B cell (primary cell): ENCODE measurements at regions not wholly inside any gene's neighbourhood (a gene's known extent, or its start where the extent isn't known, plus 50 kb on each side); places are given as distances from the start of the nearest gene placed in this dataset.

ENCODE experiments used
- ATAC-seq: fragments of 200-7000 bp; cut with Tn5 transposase; one replicate; pipeline ENCODE4 v1.10.0; 2021; ENCODE audit warnings: low read depth, mild to moderate bottlenecking, moderate number of reproducible peaks, moderate library complexity
- CTCF ChIA-PET: fragments of 350-600 bp; sonication (Branson Sonifier 250); formaldehyde crosslinking; loops from one replicate; lab custom pipeline; 2021; ENCODE audit warnings: antibody characterized with exemption, inconsistent platforms; lab: Charles Lee
- POLR2A ChIA-PET: fragments of 350-600 bp; sonication (Branson Sonifier 250); formaldehyde crosslinking; loops from one replicate; lab custom pipeline; 2021; ENCODE audit warnings: antibody characterized with exemption; lab: Charles Lee
- DNase-seq: peaks from one replicate; pipeline ENCODE4 v3.0.0; 2013
- H2AFZ ChIP-seq: 2 replicates; pipeline ENCODE4 v1.6.1; 2012; ENCODE audit warnings: mild to moderate bottlenecking, low read depth, low read length; ENCODE audit not compliant: insufficient read depth, poor library complexity, severe bottlenecking
- H3K27ac ChIP-seq, 2 donors: 1 replicate in 1 of 2; 2 replicates in 1 of 2; pipeline ENCODE4 v1.5.1; 2012 to 2013; ENCODE audit warnings: low read length in 2 of 2, mild to moderate bottlenecking in 2 of 2, moderate library complexity in 1 of 2
- H3K27me3 ChIP-seq, 4 experiments: fragments of 200-600 bp in 1 of 4; sonication (generic) in 1 of 4; replicated peaks in 1 of 4; 1 replicate in 2 of 4; 2 replicates in 2 of 4; pipeline versions ENCODE4 v1.6.1 to v1.7.0; 2013 to 2016; ENCODE audit warnings: low read length in 3 of 4, mild to moderate bottlenecking in 2 of 4, mixed read lengths in 1 of 4, moderate library complexity in 1 of 4; ENCODE audit not compliant: insufficient read depth in 4 of 4, control insufficient read depth in 3 of 4; ENCODE audit errors: control extremely low read depth in 1 of 4
- H3K36me3 ChIP-seq, 2 experiments: replicated peaks in 1 of 2; 1 replicate in 1 of 2; 2 replicates in 1 of 2; pipeline versions ENCODE4 v1.6.1 to v1.7.1; 2013; ENCODE audit warnings: low read length in 1 of 2; ENCODE audit not compliant: insufficient read depth in 2 of 2, control insufficient read depth in 1 of 2; ENCODE audit errors: control extremely low read depth in 1 of 2, extremely low read depth in 1 of 2
- H3K4me1 ChIP-seq, 2 donors: fragments of 200-600 bp in 1 of 2; sonication (generic) in 1 of 2; 1 replicate in 1 of 2; 2 replicates in 1 of 2; pipeline versions ENCODE4 v1.5.1 to v1.6.1; 2013 to 2017; ENCODE audit warnings: low read length in 2 of 2; ENCODE audit not compliant: control insufficient read depth in 2 of 2, insufficient read depth in 2 of 2
- H3K4me2 ChIP-seq: replicated peaks from 2 replicates; pipeline ENCODE3; 2012; ENCODE audit warnings: mild to moderate bottlenecking, low read depth, low read length; ENCODE audit not compliant: poor library complexity, severe bottlenecking
- H3K4me3 ChIP-seq, 5 experiments: fragments of 200-600 bp in 1 of 5; sonication (generic) in 1 of 5; 1 replicate in 3 of 5; 2 replicates in 2 of 5; pipeline versions ENCODE4 v1.5.1 to v1.7.0; 2011 to 2016; ENCODE audit warnings: low read length in 4 of 5, mild to moderate bottlenecking in 4 of 5, low read depth in 2 of 5, control low read depth in 1 of 5, moderate library complexity in 1 of 5; ENCODE audit not compliant: insufficient read depth in 1 of 5; ENCODE audit errors: control extremely low read depth in 1 of 5, extremely low read depth in 1 of 5
- H3K79me2 ChIP-seq: fragments of 200-600 bp; sonication (generic); one replicate; pipeline ENCODE4 v1.6.0; 2016; ENCODE audit warnings: low read length; ENCODE audit not compliant: control insufficient read depth, insufficient read depth
- H3K9ac ChIP-seq: fragments of 200-600 bp; sonication (generic); 2 replicates; pipeline ENCODE4 v1.6.1; 2017; ENCODE audit warnings: mild to moderate bottlenecking, low read length, moderate library complexity
- H3K9me3 ChIP-seq, 3 donors: one replicate each; pipeline versions ENCODE4 v1.6.1 to v1.7.1; 2013; ENCODE audit warnings: low read length in 2 of 3; ENCODE audit not compliant: control insufficient read depth in 2 of 3, insufficient read depth in 1 of 3; ENCODE audit errors: control extremely low read depth in 1 of 3
- H4K20me1 ChIP-seq: 2 replicates; pipeline ENCODE4 v1.6.0; 2012; ENCODE audit warnings: mild to moderate bottlenecking, low read length; ENCODE audit not compliant: insufficient read depth, control insufficient read depth, poor library complexity, severe bottlenecking
- H3K27ac Mint-ChIP-seq: one replicate; pipeline ENCODE4 v1.8.0; 2021; ENCODE audit warnings: mixed read lengths
- H3K27me3 Mint-ChIP-seq: one replicate; pipeline ENCODE4 v1.8.0; 2021; ENCODE audit warnings: mixed read lengths
- H3K4me1 Mint-ChIP-seq: one replicate; pipeline ENCODE4 v1.8.0; 2021; ENCODE audit warnings: mixed read lengths
- H3K4me3 Mint-ChIP-seq: one replicate; pipeline ENCODE4 v1.8.0; 2021; ENCODE audit warnings: mixed read lengths
- H3K9me3 Mint-ChIP-seq: one replicate; pipeline ENCODE4 v1.8.0; 2022; ENCODE audit warnings: mixed read lengths; ENCODE audit not compliant: insufficient read depth
- EZH2 ChIP-seq: IDR thresholded peaks from 2 replicates; pipeline ENCODE4 v1.6.1; 2012; ENCODE audit warnings: borderline replicate concordance, low read depth, mild to moderate bottlenecking, moderate library complexity, low read length; ENCODE audit not compliant: insufficient read depth, poor library complexity, severe bottlenecking
- WGBS: methylation state at CpG from one replicate; pipeline ENCODE4 v1.1.5; 2013; ENCODE audit warnings: missing lambda C conversion rate; ENCODE audit not compliant: insufficient coverage; 5-methylcytosine and 5-hydroxymethylcytosine counted together
- intact Hi-C: fragments of 100-400 bp; cut with micrococcal nuclease; formaldehyde crosslinking; loops from one replicate; pipeline ENCODE4 v1.10.0; 2022
- TF ChIP-seq, protein P1 (sequence below): fragments of 200-600 bp; IDR thresholded peaks from one replicate; pipeline ENCODE4 v1.8.0; 2022; ENCODE audit warnings: antibody characterized with exemption, mild to moderate bottlenecking

DNA sequence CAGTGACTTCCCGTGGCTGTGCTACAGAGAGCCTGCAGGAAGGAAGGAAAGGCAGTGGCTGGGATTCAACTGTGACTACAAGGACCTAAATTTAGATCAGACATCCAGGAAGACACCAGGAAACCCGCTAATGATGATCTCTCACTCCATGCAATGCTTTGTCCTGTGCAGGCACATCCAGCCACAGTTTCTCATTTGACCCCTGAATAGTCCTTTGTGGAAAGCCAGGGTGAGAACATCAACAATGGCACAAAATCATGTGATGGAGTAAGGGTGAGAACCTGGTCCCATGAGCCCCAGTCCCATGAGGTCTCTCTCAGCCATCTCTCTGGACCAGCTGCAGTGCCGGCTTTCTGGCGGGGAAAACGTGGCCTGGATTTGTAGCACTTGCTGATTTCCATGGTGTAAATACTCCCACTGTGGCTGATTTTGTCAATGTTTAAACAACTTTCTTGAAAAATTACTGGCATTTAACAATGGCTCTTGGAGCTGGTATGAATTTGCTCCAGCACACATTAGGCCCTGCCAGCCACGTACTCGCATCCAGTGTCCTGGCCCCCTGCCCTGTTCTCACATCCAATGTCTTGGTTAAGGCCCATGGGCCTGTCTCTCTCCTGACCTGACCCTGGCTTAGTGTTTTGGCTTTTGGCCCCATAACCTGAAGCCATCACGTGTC lies 159.0 kb upstream of the HAAO start:
- 60% methylated on average over 5 of the region's 8 CpGs for WGBS
- Histone ChIP-seq H3K9me3 (peaks cover 0 to 26% (median 0%) of the 10 kb centered on the region in 3 donors), H3K27ac (no peak overlapping the region), H4K20me1 (no peaks in the 10 kb centered on the region), H3K9ac (no peak overlapping the region), H3K4me2 (peak overlapping the region; percentile 2), H2AFZ (no peak overlapping the region), H3K27me3 (no peaks in the 10 kb centered on the region), H3K4me3 (no peak overlapping the region), H3K79me2 (no peaks in the 10 kb centered on the region), H3K4me1 (peaks cover 54 to 62% of the 10 kb centered on the region in 2 donors), H3K36me3 (no peaks in the 10 kb centered on the region)
- Mint-ChIP-seq H3K9me3 (no peaks in the 10 kb centered on the region), H3K27me3 (no peaks in the 10 kb centered on the region), H3K4me1 (peaks cover 68% of the 10 kb centered on the region), H3K4me3 (peak overlapping the region; percentile 23), H3K27ac (peak overlapping the region; percentile 76)
- POLR2A ChIA-PET = interaction anchor here (0.7 kb wide), 1 partner anchor 270 kb away, joined by 4 read pairs; no protein-coding TSS in a partner anchor
- no peak for ATAC-seq
- intact Hi-C loops = no loop called here
- CTCF ChIA-PET = interaction anchor here (1.8 to 3.8 kb wide), 3 partner anchors 277 to 534 kb away, joined by 7 to 21 read pairs (median 12); no protein-coding TSS in a partner anchor
- no peak for DNase-seq
- TF ChIP-seq, protein P1, sequence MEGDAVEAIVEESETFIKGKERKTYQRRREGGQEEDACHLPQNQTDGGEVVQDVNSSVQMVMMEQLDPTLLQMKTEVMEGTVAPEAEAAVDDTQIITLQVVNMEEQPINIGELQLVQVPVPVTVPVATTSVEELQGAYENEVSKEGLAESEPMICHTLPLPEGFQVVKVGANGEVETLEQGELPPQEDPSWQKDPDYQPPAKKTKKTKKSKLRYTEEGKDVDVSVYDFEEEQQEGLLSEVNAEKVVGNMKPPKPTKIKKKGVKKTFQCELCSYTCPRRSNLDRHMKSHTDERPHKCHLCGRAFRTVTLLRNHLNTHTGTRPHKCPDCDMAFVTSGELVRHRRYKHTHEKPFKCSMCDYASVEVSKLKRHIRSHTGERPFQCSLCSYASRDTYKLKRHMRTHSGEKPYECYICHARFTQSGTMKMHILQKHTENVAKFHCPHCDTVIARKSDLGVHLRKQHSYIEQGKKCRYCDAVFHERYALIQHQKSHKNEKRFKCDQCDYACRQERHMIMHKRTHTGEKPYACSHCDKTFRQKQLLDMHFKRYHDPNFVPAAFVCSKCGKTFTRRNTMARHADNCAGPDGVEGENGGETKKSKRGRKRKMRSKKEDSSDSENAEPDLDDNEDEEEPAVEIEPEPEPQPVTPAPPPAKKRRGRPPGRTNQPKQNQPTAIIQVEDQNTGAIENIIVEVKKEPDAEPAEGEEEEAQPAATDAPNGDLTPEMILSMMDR = no peak
- TF ChIP-seq EZH2 = no peak

DNA sequence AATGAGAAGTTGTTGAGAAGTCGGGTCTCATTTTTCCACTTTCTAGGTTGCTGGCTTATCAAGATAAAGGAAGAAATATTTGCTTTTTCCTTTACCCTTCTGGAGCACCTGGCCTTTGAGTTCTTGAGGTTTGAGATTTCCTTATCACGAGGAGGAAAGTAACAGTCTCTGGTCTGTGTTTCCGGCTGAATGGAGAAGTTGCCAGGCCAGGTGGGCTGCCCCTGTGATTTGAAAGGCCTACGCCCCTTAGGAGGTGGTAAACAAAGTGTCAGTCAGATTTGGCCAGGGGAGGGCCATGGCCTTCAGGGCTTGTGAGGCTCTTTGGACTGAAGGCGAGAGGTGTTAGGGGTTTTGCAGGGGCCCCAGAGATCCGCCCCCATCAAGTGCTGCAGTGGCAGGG lies 156.7 kb upstream of the HAAO start:
- POLR2A ChIA-PET = interaction anchor here (3.1 kb wide), 1 partner anchor 278 kb away, joined by 16 read pairs; the partner anchor contains the start of gene ZFP36L2
- peak; percentile 92 for ATAC-seq
- peak overlapping the region; percentile 32 for H3K9ac ChIP-seq

More for the DNA sequence above, 156.7 kb upstream of the HAAO start:
- H3K9me3 Mint-ChIP-seq = no peaks in the 10 kb centered on the region
- CTCF ChIA-PET = interaction anchor here (1.1 to 7.2 kb wide), 8 partner anchors 27 to 593 kb away, joined by 3 to 203 read pairs (median 5); partner anchors contain the start of gene ZFP36L2
- Histone ChIP-seq H3K4me3 (peak overlapping the region in 1 of 5 experiments; percentile 23), H2AFZ (peak overlapping the region; percentile 45), H3K9me3 (peaks cover 0 to 26% (median 0%) of the 10 kb centered on the region in 3 donors), H3K79me2 (no peaks in the 10 kb centered on the region), H3K4me1 (peaks cover 54 to 62% of the 10 kb centered on the region in 2 donors), H4K20me1 (no peaks in the 10 kb centered on the region), H3K27me3 (no peaks in the 10 kb centered on the region), H3K36me3 (no peaks in the 10 kb centered on the region), H3K4me2 (peak overlapping the region; percentile 60), H3K27ac (peak overlapping the region; percentile 83 to 84)
- peak overlapping the region; percentile 66 for H3K4me3 Mint-ChIP-seq
- DNase-seq = peak; percentile 83
- TF ChIP-seq EZH2 = no peak
- TF ChIP-seq, protein P1 = no peak
- intact Hi-C loops = loop anchor here (1.0 to 5.0 kb wide), 3 partner anchors 122 to 185 kb away; no protein-coding TSS in a partner anchor
- H3K4me1 Mint-ChIP-seq = peaks cover 66% of the 10 kb centered on the region
- H3K27ac Mint-ChIP-seq = peak overlapping the region; percentile 86
- H3K27me3 Mint-ChIP-seq = no peaks in the 10 kb centered on the region
- 3% methylated on average over 4 of the region's 6 CpGs for WGBS
